ENCODE measurements at regions not wholly inside any gene's neighbourhood (a gene's known extent, or its start where the extent isn't known, plus 50 kb on each side); places are given as distances from the start of the nearest gene placed in this dataset. TPM values are rescaled to one million over a fixed set of nuclear protein-coding genes. Genes with fewer than 3 reads are reported as not detected.

GRCh38 chr19:34120141-34120540 is 52.2 kb upstream of the LSM14A start:
- no peak for TF ChIP-seq EZH2phosphoT487 (IDR thresholded peaks at IDR 0.05)
- TF ChIP-seq, protein P1, sequence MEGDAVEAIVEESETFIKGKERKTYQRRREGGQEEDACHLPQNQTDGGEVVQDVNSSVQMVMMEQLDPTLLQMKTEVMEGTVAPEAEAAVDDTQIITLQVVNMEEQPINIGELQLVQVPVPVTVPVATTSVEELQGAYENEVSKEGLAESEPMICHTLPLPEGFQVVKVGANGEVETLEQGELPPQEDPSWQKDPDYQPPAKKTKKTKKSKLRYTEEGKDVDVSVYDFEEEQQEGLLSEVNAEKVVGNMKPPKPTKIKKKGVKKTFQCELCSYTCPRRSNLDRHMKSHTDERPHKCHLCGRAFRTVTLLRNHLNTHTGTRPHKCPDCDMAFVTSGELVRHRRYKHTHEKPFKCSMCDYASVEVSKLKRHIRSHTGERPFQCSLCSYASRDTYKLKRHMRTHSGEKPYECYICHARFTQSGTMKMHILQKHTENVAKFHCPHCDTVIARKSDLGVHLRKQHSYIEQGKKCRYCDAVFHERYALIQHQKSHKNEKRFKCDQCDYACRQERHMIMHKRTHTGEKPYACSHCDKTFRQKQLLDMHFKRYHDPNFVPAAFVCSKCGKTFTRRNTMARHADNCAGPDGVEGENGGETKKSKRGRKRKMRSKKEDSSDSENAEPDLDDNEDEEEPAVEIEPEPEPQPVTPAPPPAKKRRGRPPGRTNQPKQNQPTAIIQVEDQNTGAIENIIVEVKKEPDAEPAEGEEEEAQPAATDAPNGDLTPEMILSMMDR (IDR thresholded peaks at IDR 0.05) = no peak
- TF ChIP-seq EZH2 (IDR thresholded peaks at IDR 0.05) = no peak
- peaks cover 41% of the 10 kb centered on the region for H3K4me1 Mint-ChIP-seq

DNA sequence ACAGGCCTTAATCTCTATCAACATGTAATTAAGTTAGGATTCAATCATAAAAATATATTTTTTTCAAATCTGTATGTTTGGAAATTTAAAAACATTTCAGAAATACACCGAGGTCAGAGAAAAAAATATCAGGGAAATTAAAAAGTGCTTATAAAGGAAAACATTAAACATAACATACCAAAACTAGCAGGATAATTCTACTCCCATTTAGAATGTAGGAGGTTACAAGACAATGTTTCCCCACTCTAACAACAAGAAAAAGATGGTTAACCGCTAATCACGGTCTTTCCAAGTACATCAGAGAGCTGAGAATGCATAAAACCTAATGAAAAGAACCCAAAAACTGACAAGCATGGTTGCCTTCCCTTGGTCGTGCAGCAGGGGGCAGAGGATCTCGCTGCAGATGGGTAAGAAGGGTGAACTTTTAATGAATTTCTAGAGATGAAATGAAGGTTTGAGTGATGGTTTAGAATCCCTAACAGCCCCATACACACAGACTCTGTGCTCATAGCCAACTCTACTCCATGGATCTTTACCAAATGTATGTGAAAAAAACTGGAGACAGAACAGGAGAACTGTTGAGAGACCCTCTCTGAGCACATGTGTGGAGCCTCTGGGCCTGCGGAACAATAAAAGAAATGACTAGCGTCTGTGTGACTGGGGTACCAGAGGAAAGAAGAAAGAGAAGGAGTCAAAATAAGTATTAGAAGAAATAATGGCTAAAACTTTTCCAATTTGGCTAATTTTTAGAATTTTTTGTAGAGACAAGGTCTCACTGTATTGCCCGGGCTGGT is 51.3 kb upstream of the LSM14A start:
- Histone ChIP-seq H3K4me3 (no peak overlapping the region), H3K79me2 (ENCODE audit: low read depth) (no peaks in the 10 kb centered on the region), H3K9me3 (ENCODE audit: low read depth) (no peaks in the 10 kb centered on the region), H3K4me1 (peaks cover 7% of the 10 kb centered on the region), H3K4me2 (no peak overlapping the region), H3K27ac (no peak overlapping the region), H3K27me3 (no peaks in the 10 kb centered on the region), H3K9ac (no peak overlapping the region), H3F3A (ENCODE audit: low read depth) (no peaks in the 10 kb centered on the region), H4K20me1 (ENCODE audit: low read depth) (no peaks in the 10 kb centered on the region), H2AFZ (replicated peaks) (peak overlapping the region; percentile 1), H3K36me3 (no peaks in the 10 kb centered on the region)
- TF ChIP-seq EZH2 (IDR thresholded peaks at IDR 0.05) (no peak), EZH2phosphoT487 (IDR thresholded peaks at IDR 0.05) (no peak)
- TF ChIP-seq, protein P1 (IDR thresholded peaks at IDR 0.05) = peak; percentile 83
- H3K27ac Mint-ChIP-seq = no peak overlapping the region
- peak; percentile 60 for DNase-seq (ENCODE audit: low spot score)
- peaks cover 43% of the 10 kb centered on the region for H3K4me1 Mint-ChIP-seq
- peaks cover 4% of the 10 kb centered on the region for H3K9me3 Mint-ChIP-seq
- H3K36me3 Mint-ChIP-seq = peaks cover 2% of the 10 kb centered on the region
- no peak overlapping the region for H3K4me3 Mint-ChIP-seq
- peaks cover 2% of the 10 kb centered on the region for H3K27me3 Mint-ChIP-seq (ENCODE audit: insufficient read depth, low read depth)

More at GRCh38 chr19:34120141-34120540, 52.2 kb upstream of the LSM14A start:
- Histone ChIP-seq H3K79me2 (ENCODE audit: low read depth) (no peaks in the 10 kb centered on the region), H3K27me3 (no peaks in the 10 kb centered on the region), H3K4me1 (peaks cover 7% of the 10 kb centered on the region), H2AFZ (replicated peaks) (no peak overlapping the region), H3K27ac (no peak overlapping the region), H3K9me3 (ENCODE audit: low read depth) (no peaks in the 10 kb centered on the region), H3K4me2 (no peak overlapping the region), H3K4me3 (no peak overlapping the region), H3F3A (ENCODE audit: low read depth) (no peaks in the 10 kb centered on the region), H3K36me3 (no peaks in the 10 kb centered on the region), H3K9ac (no peak overlapping the region), H4K20me1 (ENCODE audit: low read depth) (no peaks in the 10 kb centered on the region)
- Mint-ChIP-seq H3K4me3 (no peak overlapping the region), H3K9me3 (peaks cover 4% of the 10 kb centered on the region), H3K36me3 (peaks cover 2% of the 10 kb centered on the region), H3K27me3 (ENCODE audit: insufficient read depth, low read depth) (peaks cover 2% of the 10 kb centered on the region), H3K27ac (no peak overlapping the region)
- no peak for DNase-seq (ENCODE audit: low spot score)

Small RNA genes in the stretch of these regions (small RNA-seq; reads per million reads assigned to genes)
- not detected for gene RN7SL150P
- gene RPS4XP23 = not detected
